WTC11 (cell line): ENCODE measurements at regions not wholly inside any gene's neighbourhood (a gene's known extent, or its start where the extent isn't known, plus 50 kb on each side); places are given as distances from the start of the nearest gene placed in this dataset.

Source experiments
- ATAC-seq: fragments of 200-7000 bp; cut with Tn5 transposase; 2 replicates; pipeline ENCODE4 v1.10.0; 2021; ENCODE audit warnings: mild to moderate bottlenecking, moderate library complexity
- CTCF ChIA-PET: fragments of 300-600 bp; sonication (Branson Sonifier 250); formaldehyde crosslinking; loops from one replicate; lab custom pipeline; 2021; ENCODE audit warnings: antibody characterized with exemption; lab: Charles Lee
- POLR2A ChIA-PET: fragments of 350-600 bp; sonication (Branson Sonifier 250); formaldehyde crosslinking; loops from one replicate; lab custom pipeline; 2021; ENCODE audit warnings: antibody characterized with exemption; lab: Charles Lee
- DNase-seq: peaks from one replicate; pipeline ENCODE4 v3.0.0; 2021; ENCODE audit warnings: low spot score
- H3K27ac Mint-ChIP-seq: 2 replicates; pipeline ENCODE4 v1.8.0; 2021; ENCODE audit warnings: mixed read lengths
- H3K27me3 Mint-ChIP-seq: 2 replicates; pipeline ENCODE4 v1.8.0; 2021; ENCODE audit warnings: low read depth, mild to moderate bottlenecking, moderate library complexity, mixed read lengths
- H3K36me3 Mint-ChIP-seq: 2 replicates; pipeline ENCODE4 v1.8.0; 2021; ENCODE audit warnings: mixed read lengths
- H3K4me1 Mint-ChIP-seq: 2 replicates; pipeline ENCODE4 v1.8.0; 2022; ENCODE audit warnings: mixed read lengths
- H3K4me3 Mint-ChIP-seq: 2 replicates; pipeline ENCODE4 v1.8.0; 2021; ENCODE audit warnings: mild to moderate bottlenecking, moderate library complexity, mixed read lengths
- H3K9me3 Mint-ChIP-seq: 2 replicates; pipeline ENCODE4 v1.8.0; 2021; ENCODE audit warnings: mixed read lengths
- GABPB1 ChIP-seq: sonication (generic); formaldehyde crosslinking; IDR thresholded peaks from 2 replicates; pipeline ENCODE4 v1.8.1; 2023; ENCODE audit warnings: mild to moderate bottlenecking, missing genetic modification reagents
- JUN ChIP-seq: sonication (generic); formaldehyde crosslinking; IDR thresholded peaks from 2 replicates; pipeline ENCODE4 v1.8.0; 2023; ENCODE audit warnings: mild to moderate bottlenecking, missing genetic modification reagents
- OVOL2 ChIP-seq: fragments of 250-450 bp; sonication (Bioruptor Pico); IDR thresholded peaks from 2 replicates; pipeline ENCODE4 v1.9.0; 2021; ENCODE audit warnings: mild to moderate bottlenecking, borderline replicate concordance
- RELA ChIP-seq: sonication (generic); formaldehyde crosslinking; IDR thresholded peaks from 2 replicates; pipeline ENCODE4 v1.8.1; 2022; ENCODE audit warnings: missing genetic modification reagents, mild to moderate bottlenecking, borderline replicate concordance
- TEAD1 ChIP-seq: sonication (generic); formaldehyde crosslinking; IDR thresholded peaks from 2 replicates; pipeline ENCODE4 v1.8.0; 2022; ENCODE audit warnings: mild to moderate bottlenecking, missing genetic modification reagents
- ZNF263 ChIP-seq: sonication (generic); formaldehyde crosslinking; IDR thresholded peaks from 2 replicates; pipeline ENCODE4 v1.8.1; 2022; ENCODE audit warnings: low read depth, mild to moderate bottlenecking, moderate library complexity, missing genetic modification reagents
- TF ChIP-seq, protein P1 (sequence below): fragments of 200-600 bp; IDR thresholded peaks from 2 replicates; pipeline ENCODE4 v1.8.0; 2022; ENCODE audit warnings: antibody characterized with exemption
- TF ChIP-seq, protein P2 (sequence below): fragments of 250-450 bp; sonication (Bioruptor Pico); conservative IDR thresholded peaks from 2 replicates; pipeline ENCODE4 v1.9.0; 2021; ENCODE audit warnings: mild to moderate bottlenecking
- TF ChIP-seq, protein P3 (sequence below): sonication (generic); formaldehyde crosslinking; IDR thresholded peaks from 2 replicates; pipeline ENCODE4 v1.8.1; 2022; ENCODE audit warnings: mild to moderate bottlenecking, missing genetic modification reagents, moderate library complexity, borderline replicate concordance
- TF ChIP-seq, protein P4 (sequence below): sonication (generic); formaldehyde crosslinking; IDR thresholded peaks from 2 replicates; pipeline ENCODE4 v1.8.1; 2023; ENCODE audit warnings: mild to moderate bottlenecking, missing genetic modification reagents, moderate library complexity

DNA sequence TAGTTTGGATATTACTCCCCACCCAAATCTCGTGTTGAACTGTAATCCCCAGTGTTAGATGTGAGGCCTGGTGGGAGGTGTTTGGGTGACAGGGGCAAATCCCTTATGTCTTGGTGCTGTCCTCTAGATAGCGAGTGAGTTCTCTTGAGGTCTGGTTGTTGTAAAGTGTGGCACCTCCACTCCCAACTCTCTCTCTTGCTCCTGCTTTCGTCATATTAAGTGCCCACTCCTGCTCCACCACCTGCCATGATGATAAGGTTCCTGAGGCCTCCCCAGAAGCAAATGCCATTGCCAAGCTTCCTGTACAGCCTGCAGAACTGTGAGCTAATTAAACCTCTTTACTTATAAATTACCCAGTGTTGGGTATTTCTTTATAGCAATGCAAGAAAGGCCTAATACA lies 944.3 kb downstream of the ADGRL3 start (continued):
- TF ChIP-seq GABPB1 (no peak), TEAD1 (CRISPR knock-in tag) (no peak), JUN (CRISPR knock-in tag) (no peak), OVOL2 (CRISPR knock-in tag) (no peak)
- TF ChIP-seq, protein P1, sequence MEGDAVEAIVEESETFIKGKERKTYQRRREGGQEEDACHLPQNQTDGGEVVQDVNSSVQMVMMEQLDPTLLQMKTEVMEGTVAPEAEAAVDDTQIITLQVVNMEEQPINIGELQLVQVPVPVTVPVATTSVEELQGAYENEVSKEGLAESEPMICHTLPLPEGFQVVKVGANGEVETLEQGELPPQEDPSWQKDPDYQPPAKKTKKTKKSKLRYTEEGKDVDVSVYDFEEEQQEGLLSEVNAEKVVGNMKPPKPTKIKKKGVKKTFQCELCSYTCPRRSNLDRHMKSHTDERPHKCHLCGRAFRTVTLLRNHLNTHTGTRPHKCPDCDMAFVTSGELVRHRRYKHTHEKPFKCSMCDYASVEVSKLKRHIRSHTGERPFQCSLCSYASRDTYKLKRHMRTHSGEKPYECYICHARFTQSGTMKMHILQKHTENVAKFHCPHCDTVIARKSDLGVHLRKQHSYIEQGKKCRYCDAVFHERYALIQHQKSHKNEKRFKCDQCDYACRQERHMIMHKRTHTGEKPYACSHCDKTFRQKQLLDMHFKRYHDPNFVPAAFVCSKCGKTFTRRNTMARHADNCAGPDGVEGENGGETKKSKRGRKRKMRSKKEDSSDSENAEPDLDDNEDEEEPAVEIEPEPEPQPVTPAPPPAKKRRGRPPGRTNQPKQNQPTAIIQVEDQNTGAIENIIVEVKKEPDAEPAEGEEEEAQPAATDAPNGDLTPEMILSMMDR = no peak
- TF ChIP-seq, protein P2, sequence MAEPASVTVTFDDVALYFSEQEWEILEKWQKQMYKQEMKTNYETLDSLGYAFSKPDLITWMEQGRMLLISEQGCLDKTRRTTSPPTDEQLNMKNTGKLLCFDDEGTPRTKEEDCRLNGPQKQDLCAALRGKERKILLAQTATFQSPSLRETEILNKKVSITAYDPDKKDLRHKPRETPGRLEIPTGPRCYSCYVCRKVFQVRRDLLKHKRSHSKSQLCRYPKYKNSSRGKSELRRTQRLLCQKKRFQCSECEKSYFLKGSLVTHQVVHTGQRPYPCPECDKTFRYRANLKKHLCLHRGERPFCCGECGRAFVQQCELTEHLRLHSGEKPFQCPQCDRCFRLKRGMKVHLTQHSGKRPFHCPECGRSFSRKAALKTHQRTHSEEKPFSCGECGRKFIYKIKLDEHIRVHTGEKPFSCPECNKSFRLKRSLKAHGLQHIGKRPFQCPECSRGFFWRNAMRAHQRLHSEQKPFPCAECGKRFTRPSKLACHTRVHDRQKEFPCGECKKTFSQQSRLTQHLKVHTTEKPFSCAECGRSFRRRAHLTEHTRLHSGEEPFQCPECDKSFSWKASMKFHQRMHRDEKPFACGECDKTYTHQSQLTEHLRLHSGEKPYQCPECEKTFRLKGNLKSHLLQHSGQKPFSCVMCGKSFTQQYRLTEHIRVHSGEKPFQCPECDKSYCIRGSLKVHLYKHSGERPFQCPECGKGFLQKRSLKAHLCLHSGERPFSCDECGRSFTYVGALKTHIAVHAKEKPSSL = no peak

DNA sequence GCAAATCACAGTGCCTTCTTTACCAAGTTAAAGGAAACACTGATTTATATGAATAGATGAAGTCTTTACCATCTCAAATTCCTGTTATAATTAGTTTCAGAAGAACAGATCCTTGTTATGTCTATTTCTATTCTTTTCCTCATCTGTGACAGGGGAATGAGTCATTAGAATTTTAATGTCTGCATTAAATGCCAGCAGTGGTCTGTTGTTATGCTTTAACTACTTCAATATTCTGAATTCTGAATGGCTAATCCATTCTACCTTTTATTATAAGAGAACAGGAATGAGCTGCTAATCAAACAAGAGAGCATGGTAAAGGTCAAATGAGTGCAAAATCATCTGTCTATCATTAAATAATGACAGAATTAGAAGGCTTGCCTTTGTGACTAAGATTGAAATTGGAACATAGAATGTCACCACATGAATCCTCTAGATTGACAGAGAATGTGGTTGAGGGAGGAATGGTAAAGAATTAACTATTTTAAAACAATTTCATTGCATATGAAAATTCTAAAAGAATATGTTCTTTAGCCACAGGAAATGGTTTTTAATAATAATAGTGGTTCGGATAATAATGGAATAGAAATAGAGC lies 935.5 kb downstream of the ADGRL3 start:
- TF ChIP-seq, protein P3, sequence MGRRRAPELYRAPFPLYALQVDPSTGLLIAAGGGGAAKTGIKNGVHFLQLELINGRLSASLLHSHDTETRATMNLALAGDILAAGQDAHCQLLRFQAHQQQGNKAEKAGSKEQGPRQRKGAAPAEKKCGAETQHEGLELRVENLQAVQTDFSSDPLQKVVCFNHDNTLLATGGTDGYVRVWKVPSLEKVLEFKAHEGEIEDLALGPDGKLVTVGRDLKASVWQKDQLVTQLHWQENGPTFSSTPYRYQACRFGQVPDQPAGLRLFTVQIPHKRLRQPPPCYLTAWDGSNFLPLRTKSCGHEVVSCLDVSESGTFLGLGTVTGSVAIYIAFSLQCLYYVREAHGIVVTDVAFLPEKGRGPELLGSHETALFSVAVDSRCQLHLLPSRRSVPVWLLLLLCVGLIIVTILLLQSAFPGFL (CRISPR knock-in tag) = no peak
- TF ChIP-seq, protein P2 = no peak
- no peak for TF ChIP-seq RELA (CRISPR knock-in tag)
- TF ChIP-seq, protein P4, sequence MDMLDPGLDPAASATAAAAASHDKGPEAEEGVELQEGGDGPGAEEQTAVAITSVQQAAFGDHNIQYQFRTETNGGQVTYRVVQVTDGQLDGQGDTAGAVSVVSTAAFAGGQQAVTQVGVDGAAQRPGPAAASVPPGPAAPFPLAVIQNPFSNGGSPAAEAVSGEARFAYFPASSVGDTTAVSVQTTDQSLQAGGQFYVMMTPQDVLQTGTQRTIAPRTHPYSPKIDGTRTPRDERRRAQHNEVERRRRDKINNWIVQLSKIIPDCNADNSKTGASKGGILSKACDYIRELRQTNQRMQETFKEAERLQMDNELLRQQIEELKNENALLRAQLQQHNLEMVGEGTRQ = no peak
- DNase-seq (no peak), ATAC-seq (no peak)
- H3K36me3 Mint-ChIP-seq = peaks cover 5% of the 10 kb centered on the region
- H3K4me3 Mint-ChIP-seq = peak overlapping the region; percentile 27
- ChIA-PET POLR2A (no interaction called here), CTCF (no interaction called here)
- peak overlapping the region; percentile 68 for H3K27ac Mint-ChIP-seq
- peaks cover 18% of the 10 kb centered on the region for H3K9me3 Mint-ChIP-seq
- peaks cover 37% of the 10 kb centered on the region for H3K4me1 Mint-ChIP-seq
- H3K27me3 Mint-ChIP-seq = no peaks in the 10 kb centered on the region

DNA sequence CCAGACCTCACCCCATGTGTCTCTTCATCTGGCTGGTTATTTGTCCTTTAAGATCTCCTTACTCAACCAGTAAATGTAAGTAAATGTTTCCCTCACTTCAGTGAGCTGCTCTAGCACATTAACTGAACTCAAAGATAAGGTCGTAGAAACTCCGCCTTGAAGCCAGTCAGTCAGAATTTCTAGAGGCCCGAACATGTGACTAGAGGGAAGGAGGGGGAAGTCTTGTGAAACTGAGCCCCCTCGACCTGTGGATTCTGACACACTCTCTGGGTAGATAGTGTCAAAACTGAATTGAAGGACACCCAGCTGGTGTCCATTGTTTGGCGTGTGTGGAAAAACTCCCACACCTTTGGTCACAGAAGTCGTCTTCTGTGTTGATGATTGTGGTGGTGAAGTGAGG lies 933.9 kb downstream of the ADGRL3 start:
- no peak overlapping the region for H3K4me3 Mint-ChIP-seq
- CTCF ChIA-PET = no interaction called here
- TF ChIP-seq ZNF263 (CRISPR knock-in tag) = no peak
- TF ChIP-seq, protein P4 = peak; percentile 14; the same call in 1 of the 2 replicates
- TF ChIP-seq, all 79 proteins: peak for 1
- H3K27me3 Mint-ChIP-seq = no peaks in the 10 kb centered on the region
- peaks cover 37% of the 10 kb centered on the region for H3K4me1 Mint-ChIP-seq
- POLR2A ChIA-PET = no interaction called here
- peaks cover 5% of the 10 kb centered on the region for H3K36me3 Mint-ChIP-seq
- H3K27ac Mint-ChIP-seq = no peak overlapping the region
- peaks cover 14% of the 10 kb centered on the region for H3K9me3 Mint-ChIP-seq
- ATAC-seq (no peak), DNase-seq (no peak)
